HFFc6 (cell line): ENCODE measurements at regions not wholly inside any gene's neighbourhood (a gene's known extent, or its start where the extent isn't known, plus 50 kb on each side); places are given as distances from the start of the nearest gene placed in this dataset.

Experiments
- DNase-seq: peaks from one replicate; pipeline ENCODE4 v3.0.0-alpha.2; 2018
- H3K27ac Mint-ChIP-seq: 2 replicates; pipeline ENCODE4 v1.8.0; 2020; ENCODE audit warnings: mild to moderate bottlenecking, mixed read lengths
- H3K27me3 Mint-ChIP-seq: 2 replicates; pipeline ENCODE4 v1.8.0; 2021; ENCODE audit warnings: mild to moderate bottlenecking, moderate library complexity, mixed read lengths; ENCODE audit not compliant: insufficient read depth
- H3K36me3 Mint-ChIP-seq: 2 replicates; pipeline ENCODE4 v1.8.0; 2021; ENCODE audit warnings: low read depth, mixed read lengths
- H3K4me1 Mint-ChIP-seq: 2 replicates; pipeline ENCODE4 v1.8.0; 2020; ENCODE audit warnings: low read depth, mixed read lengths
- H3K4me3 Mint-ChIP-seq: 2 replicates; pipeline ENCODE4 v1.8.0; 2020; ENCODE audit warnings: mild to moderate bottlenecking, moderate library complexity, mixed read lengths
- H3K9me3 Mint-ChIP-seq: 2 replicates; pipeline ENCODE4 v1.8.0; 2020; ENCODE audit warnings: mild to moderate bottlenecking, mixed read lengths
- CTCF ChIP-seq: fragments of 200-600 bp; sonication (generic); IDR thresholded peaks from 2 replicates; pipeline ENCODE4 v1.5.0; 2021; ENCODE audit warnings: antibody characterized with exemption, mild to moderate bottlenecking

GRCh38 chr7:80082213-80082612 is 52.4 kb upstream of the GNAI1 start:
- H3K27ac Mint-ChIP-seq: no peak overlapping the region
- no peak overlapping the region for H3K4me3 Mint-ChIP-seq
- H3K4me1 Mint-ChIP-seq: peaks cover 16% of the 10 kb centered on the region
- DNase-seq: no peak
- TF ChIP-seq CTCF: no peak
- no peaks in the 10 kb centered on the region; the same call in 1 of the 2 replicates for H3K27me3 Mint-ChIP-seq
- no peaks in the 10 kb centered on the region for H3K9me3 Mint-ChIP-seq
- H3K36me3 Mint-ChIP-seq: peaks cover 5% of the 10 kb centered on the region; the same call in 1 of the 2 replicates

GRCh38 chr7:80078886-80079285 is 55.7 kb upstream of the GNAI1 start:
- no peaks in the 10 kb centered on the region for H3K9me3 Mint-ChIP-seq
- no peak for TF ChIP-seq CTCF
- H3K27me3 Mint-ChIP-seq: no peaks in the 10 kb centered on the region; the same call in 1 of the 2 replicates
- H3K27ac Mint-ChIP-seq: peak overlapping the region; percentile 86
- DNase-seq: no peak
- no peaks in the 10 kb centered on the region for H3K36me3 Mint-ChIP-seq
- peaks cover 16% of the 10 kb centered on the region for H3K4me1 Mint-ChIP-seq
- peak overlapping the region; percentile 80 for H3K4me3 Mint-ChIP-seq

GRCh38 chr7:80078159-80078731 is 56.4 kb upstream of the GNAI1 start:
- no peaks in the 10 kb centered on the region; the same call in 1 of the 2 replicates for H3K27me3 Mint-ChIP-seq
- peaks cover 16% of the 10 kb centered on the region for H3K4me1 Mint-ChIP-seq
- H3K9me3 Mint-ChIP-seq: no peaks in the 10 kb centered on the region
- 0 out of 2 replicates have a peak, but pooled peaks cover 2% of the 10 kb centered on the region for H3K36me3 Mint-ChIP-seq
- peak overlapping the region; percentile 86 for H3K27ac Mint-ChIP-seq
- TF ChIP-seq CTCF: no peak
- H3K4me3 Mint-ChIP-seq: peak overlapping the region; percentile 80
- DNase-seq: peak; percentile 8

GRCh38 chr7:80070391-80070790 is 64.2 kb upstream of the GNAI1 start:
- Mint-ChIP-seq H3K4me3 (no peak overlapping the region), H3K27me3 (no peaks in the 10 kb centered on the region), H3K4me1 (no peaks in the 10 kb centered on the region), H3K27ac (no peak overlapping the region), H3K36me3 (peaks cover 26% of the 10 kb centered on the region), H3K9me3 (peaks cover 21% of the 10 kb centered on the region)
- no peak for TF ChIP-seq CTCF
- DNase-seq: no peak

GRCh38 chr7:80066639-80067038 is 68.0 kb upstream of the GNAI1 start:
- Mint-ChIP-seq H3K36me3 (peaks cover 28% of the 10 kb centered on the region), H3K27me3 (peaks cover 2% of the 10 kb centered on the region; the same call in 1 of the 2 replicates), H3K9me3 (peaks cover 25% of the 10 kb centered on the region), H3K4me3 (no peak overlapping the region), H3K4me1 (peaks cover 7% of the 10 kb centered on the region), H3K27ac (no peak overlapping the region)
- no peak for DNase-seq
- no peak for TF ChIP-seq CTCF
